Neural progenitor cell (in vitro differentiated cells): ENCODE measurements at regions not wholly inside any gene's neighbourhood (a gene's known extent, or its start where the extent isn't known, plus 50 kb on each side); places are given as distances from the start of the nearest gene placed in this dataset. TPM values are rescaled to one million over a fixed set of nuclear protein-coding genes. Genes with fewer than 3 reads are reported as not detected.

ENCODE experiments used
- DNase-seq: peaks from one replicate; pipeline ENCODE4 v3.0.0-alpha.2; 2016; ENCODE audit warnings: low spot score
- H2AFZ ChIP-seq: fragments of 200-600 bp; sonication (generic); replicated peaks from 2 replicates; pipeline ENCODE4 v1.6.1; 2016; ENCODE audit warnings: antibody characterized with exemption
- H3F3A ChIP-seq: fragments of 200-600 bp; sonication (generic); 2 replicates; pipeline ENCODE4 v1.6.1; 2016; ENCODE audit warnings: antibody characterized with exemption, low read depth
- H3K27ac ChIP-seq: fragments of 200-600 bp; sonication (generic); 2 replicates; pipeline ENCODE4 v1.5.1; 2016; ENCODE audit warnings: mild to moderate bottlenecking
- H3K27me3 ChIP-seq: fragments of 200-600 bp; sonication (generic); 2 replicates; pipeline ENCODE4 v1.6.1; 2016; ENCODE audit warnings: mild to moderate bottlenecking, moderate library complexity
- H3K36me3 ChIP-seq: fragments of 200-600 bp; sonication (generic); 2 replicates; pipeline ENCODE4 v1.5.1; 2016
- H3K4me1 ChIP-seq: fragments of 200-600 bp; sonication (generic); 2 replicates; pipeline ENCODE4 v1.6.1; 2016; ENCODE audit warnings: mixed run types
- H3K4me2 ChIP-seq: fragments of 200-600 bp; sonication (generic); 2 replicates; pipeline ENCODE4 v1.6.1; 2016
- H3K4me3 ChIP-seq: fragments of 200-600 bp; sonication (generic); 2 replicates; pipeline ENCODE4 v1.5.1; 2016
- H3K79me2 ChIP-seq: fragments of 200-600 bp; sonication (generic); 2 replicates; pipeline ENCODE4 v1.6.1; 2016; ENCODE audit warnings: low read depth
- H3K9ac ChIP-seq: fragments of 200-600 bp; sonication (generic); 2 replicates; pipeline ENCODE4 v1.6.1; 2016
- H3K9me3 ChIP-seq: fragments of 200-600 bp; sonication (generic); 2 replicates; pipeline ENCODE4 v1.5.1; 2016; ENCODE audit warnings: low read depth
- H4K20me1 ChIP-seq: fragments of 200-600 bp; sonication (generic); 2 replicates; pipeline ENCODE4 v1.6.1; 2016; ENCODE audit warnings: low read depth
- H3K27ac Mint-ChIP-seq: 3 replicates; pipeline ENCODE4 v1.8.0; 2021; ENCODE audit warnings: mixed read lengths
- H3K27me3 Mint-ChIP-seq: 2 replicates; pipeline ENCODE4 v1.8.0; 2022; ENCODE audit warnings: low read depth, mild to moderate bottlenecking, inconsistent platforms, moderate library complexity, mixed read lengths; ENCODE audit not compliant: insufficient read depth
- H3K36me3 Mint-ChIP-seq: 3 replicates; pipeline ENCODE4 v1.8.0; 2021; ENCODE audit warnings: mixed read lengths
- H3K4me1 Mint-ChIP-seq: 3 replicates; pipeline ENCODE4 v1.8.0; 2021; ENCODE audit warnings: mixed read lengths
- H3K4me3 Mint-ChIP-seq: 3 replicates; pipeline ENCODE4 v1.8.0; 2021; ENCODE audit warnings: mild to moderate bottlenecking, moderate library complexity, mixed read lengths
- H3K9me3 Mint-ChIP-seq: 3 replicates; pipeline ENCODE4 v1.8.0; 2020; ENCODE audit warnings: mixed read lengths
- CTCF ChIP-seq: fragments of 200-600 bp; sonication (generic); IDR thresholded peaks from 2 replicates; pipeline ENCODE4 v1.5.1; 2017; ENCODE audit warnings: antibody characterized with exemption, mild to moderate bottlenecking
- EZH2 ChIP-seq: fragments of 200-600 bp; sonication (generic); IDR thresholded peaks from 2 replicates; pipeline ENCODE4 v1.6.1; 2017; ENCODE audit warnings: antibody characterized with exemption, mild to moderate bottlenecking, moderate library complexity
- EZH2phosphoT487 ChIP-seq: fragments of 200-600 bp; sonication (generic); IDR thresholded peaks from 2 replicates; pipeline ENCODE4 v1.6.1; 2017; ENCODE audit warnings: antibody characterized with exemption
- small RNA-seq: library from RNA; depleted of rRNA; stranded (forward); fragments of <200 nt; gene quantifications from one replicate; pipeline ENCODE3, GENCODE V24; 2015

GRCh38 chr5:174789596-174789995, 65.2 kb downstream of the MSX2 start:
- Histone ChIP-seq H3K27me3 (peaks cover 16% of the 10 kb centered on the region), H2AFZ (no peak overlapping the region), H3K9me3 (no peaks in the 10 kb centered on the region), H3K36me3 (no peaks in the 10 kb centered on the region), H3K9ac (no peak overlapping the region), H4K20me1 (no peaks in the 10 kb centered on the region), H3F3A (no peaks in the 10 kb centered on the region), H3K4me3 (no peak overlapping the region), H3K4me2 (no peak overlapping the region), H3K27ac (no peak overlapping the region), H3K79me2 (no peaks in the 10 kb centered on the region), H3K4me1 (no peaks in the 10 kb centered on the region)
- Mint-ChIP-seq H3K27me3 (peaks cover 2% of the 10 kb centered on the region), H3K4me3 (no peak overlapping the region), H3K9me3 (peaks cover 15% of the 10 kb centered on the region), H3K27ac (no peak overlapping the region), H3K4me1 (peaks cover 25% of the 10 kb centered on the region), H3K36me3 (no peaks in the 10 kb centered on the region)
- no peak for DNase-seq
- TF ChIP-seq CTCF (no peak), EZH2phosphoT487 (no peak), EZH2 (no peak)

GRCh38 chr5:174785120-174785680, 60.8 kb downstream of the MSX2 start:
- Histone ChIP-seq H4K20me1 (no peaks in the 10 kb centered on the region), H2AFZ (no peak overlapping the region), H3K9ac (no peak overlapping the region), H3F3A (no peaks in the 10 kb centered on the region), H3K27ac (no peak overlapping the region), H3K36me3 (no peaks in the 10 kb centered on the region), H3K4me1 (no peaks in the 10 kb centered on the region), H3K27me3 (no peaks in the 10 kb centered on the region), H3K4me2 (no peak overlapping the region), H3K79me2 (no peaks in the 10 kb centered on the region), H3K4me3 (no peak overlapping the region), H3K9me3 (no peaks in the 10 kb centered on the region)
- Mint-ChIP-seq H3K9me3 (peaks cover 15% of the 10 kb centered on the region), H3K4me1 (no peaks in the 10 kb centered on the region), H3K4me3 (no peak overlapping the region), H3K27me3 (no peaks in the 10 kb centered on the region), H3K36me3 (no peaks in the 10 kb centered on the region), H3K27ac (no peak overlapping the region)
- DNase-seq = no peak
- TF ChIP-seq EZH2 (no peak), EZH2phosphoT487 (no peak), CTCF (no peak)

Small RNA genes in the stretch of these regions (small RNA-seq; reads per million reads assigned to genes)
- not detected for gene AC008413.1
